ENCODE measurements at regions not wholly inside any gene's neighbourhood (a gene's known extent, or its start where the extent isn't known, plus 50 kb on each side); places are given as distances from the start of the nearest gene placed in this dataset.

- H2AK5ac ChIP-seq (ENCODE audit: low read depth, low read length) = no peak overlapping the region
- H2BK15ac ChIP-seq (ENCODE audit: low read length) = no peak overlapping the region
- no peak overlapping the region for H4K8ac ChIP-seq (ENCODE audit: low read depth, low read length)
- WGBS, 2 donors (ENCODE audit: extremely low coverage in 2 of 2, insufficient read length in 2 of 2, insufficient replicate concordance in 1 of 2) = no CpG with 5 or more reads among the region's 4 CpGs
- H3K9ac ChIP-seq (ENCODE audit: low read depth, low read length, poor library complexity) = no peak overlapping the region
- H3K4me3 ChIP-seq (ENCODE audit: low read length in 2 of 2) = no peak overlapping the region
- no peaks in the 10 kb centered on the region for H3K27me3 ChIP-seq (ENCODE audit: control insufficient read depth in 3 of 3, insufficient read depth in 3 of 3, low read depth in 1 of 3, low read length in 3 of 3)
- no peak for DNase-seq (ENCODE audit: low spot score)
- no peak overlapping the region for H3K4me2 ChIP-seq (ENCODE audit: insufficient read depth, low read length, poor library complexity, severe bottlenecking)
- no peak overlapping the region for H4K91ac ChIP-seq (ENCODE audit: low read depth, low read length, poor library complexity)
- no peak overlapping the region for H3K14ac ChIP-seq (ENCODE audit: low read length)
- no peak overlapping the region for H2BK5ac ChIP-seq (ENCODE audit: low read length)
- peaks cover 0 to 10% of the 10 kb centered on the region in 2 donors for H3K4me1 ChIP-seq (ENCODE audit: control insufficient read depth in 2 of 2, insufficient read depth in 1 of 2, low read depth in 1 of 2, low read length in 2 of 2)
- no peak overlapping the region for H2AFZ ChIP-seq (ENCODE audit: low read length)
- no peaks in the 10 kb centered on the region for H3K36me3 ChIP-seq (replicated peaks in 1 of 2; ENCODE audit: control insufficient read depth in 2 of 2, insufficient read depth in 2 of 2, low read length in 2 of 2)
- no peak overlapping the region for H3K18ac ChIP-seq (ENCODE audit: low read length)
- H2BK12ac ChIP-seq (ENCODE audit: low read length) = no peak overlapping the region
- no peaks in the 10 kb centered on the region for H3K79me1 ChIP-seq (ENCODE audit: low read depth, low read length)
- H3K27ac ChIP-seq (replicated peaks; ENCODE audit: low read length) = no peak overlapping the region
- H2BK120ac ChIP-seq (ENCODE audit: low read depth, low read length) = no peak overlapping the region
- H3K4ac ChIP-seq (ENCODE audit: low read length) = no peak overlapping the region
- H3K23ac ChIP-seq (ENCODE audit: low read depth, low read length, poor library complexity) = no peak overlapping the region
- H3K9me3 ChIP-seq (replicated peaks in 1 of 2; ENCODE audit: control insufficient read depth in 2 of 2, insufficient read depth in 1 of 2, low read depth in 1 of 2, low read length in 2 of 2) = peaks cover 0 to 2% of the 10 kb centered on the region in 2 donors
Observed at GRCh38 chr21:16420031-16420724, 690.4 kb downstream of the USP25 start.

GRCh38 chr21:16421007-16421406 is 691.2 kb downstream of the USP25 start:
- Histone ChIP-seq H3K14ac (ENCODE audit: low read length) (no peak overlapping the region), H4K91ac (ENCODE audit: low read depth, low read length, poor library complexity) (no peak overlapping the region), H3K9ac (ENCODE audit: low read depth, low read length, poor library complexity) (no peak overlapping the region), H3K36me3 (replicated peaks in 1 of 2; ENCODE audit: control insufficient read depth in 2 of 2, insufficient read depth in 2 of 2, low read length in 2 of 2) (no peaks in the 10 kb centered on the region), H3K23ac (ENCODE audit: low read depth, low read length, poor library complexity) (no peak overlapping the region), H3K9me3 (replicated peaks in 1 of 2; ENCODE audit: control insufficient read depth in 2 of 2, insufficient read depth in 1 of 2, low read depth in 1 of 2, low read length in 2 of 2) (peaks cover 0 to 2% of the 10 kb centered on the region in 2 donors), H2AFZ (ENCODE audit: low read length) (no peak overlapping the region), H3K4me3 (ENCODE audit: low read length in 2 of 2) (no peak overlapping the region), H3K27ac (replicated peaks; ENCODE audit: low read length) (no peak overlapping the region), H2BK5ac (ENCODE audit: low read length) (no peak overlapping the region), H3K4me2 (ENCODE audit: insufficient read depth, low read length, poor library complexity, severe bottlenecking) (no peak overlapping the region), H3K4ac (ENCODE audit: low read length) (no peak overlapping the region), H4K8ac (ENCODE audit: low read depth, low read length) (no peak overlapping the region), H3K4me1 (ENCODE audit: control insufficient read depth in 2 of 2, insufficient read depth in 1 of 2, low read depth in 1 of 2, low read length in 2 of 2) (peaks cover 0 to 10% of the 10 kb centered on the region in 2 donors), H2BK15ac (ENCODE audit: low read length) (no peak overlapping the region), H2BK120ac (ENCODE audit: low read depth, low read length) (no peak overlapping the region), H3K79me1 (ENCODE audit: low read depth, low read length) (no peaks in the 10 kb centered on the region), H3K18ac (ENCODE audit: low read length) (no peak overlapping the region), H2BK12ac (ENCODE audit: low read length) (no peak overlapping the region), H2AK5ac (ENCODE audit: low read depth, low read length) (no peak overlapping the region), H3K27me3 (ENCODE audit: control insufficient read depth in 3 of 3, insufficient read depth in 3 of 3, low read depth in 1 of 3, low read length in 3 of 3) (no peaks in the 10 kb centered on the region)
- WGBS, 2 donors (ENCODE audit: extremely low coverage in 2 of 2, insufficient read length in 2 of 2, insufficient replicate concordance in 1 of 2) = no CpG with 5 or more reads among the region's 2 CpGs
- no peak for DNase-seq (ENCODE audit: low spot score)

- Histone ChIP-seq H4K91ac (ENCODE audit: low read depth, low read length, poor library complexity) (no peak overlapping the region), H3K4me1 (ENCODE audit: control insufficient read depth in 2 of 2, insufficient read depth in 1 of 2, low read depth in 1 of 2, low read length in 2 of 2) (peaks cover 0 to 10% of the 10 kb centered on the region in 2 donors), H2BK120ac (ENCODE audit: low read depth, low read length) (no peak overlapping the region), H3K18ac (ENCODE audit: low read length) (no peak overlapping the region), H3K9ac (ENCODE audit: low read depth, low read length, poor library complexity) (no peak overlapping the region), H2BK15ac (ENCODE audit: low read length) (no peak overlapping the region), H2AFZ (ENCODE audit: low read length) (no peak overlapping the region), H3K4me2 (ENCODE audit: insufficient read depth, low read length, poor library complexity, severe bottlenecking) (no peak overlapping the region), H2AK5ac (ENCODE audit: low read depth, low read length) (no peak overlapping the region), H3K4me3 (ENCODE audit: low read length in 2 of 2) (no peak overlapping the region), H3K36me3 (replicated peaks in 1 of 2; ENCODE audit: control insufficient read depth in 2 of 2, insufficient read depth in 2 of 2, low read length in 2 of 2) (no peaks in the 10 kb centered on the region), H2BK12ac (ENCODE audit: low read length) (no peak overlapping the region), H3K9me3 (replicated peaks in 1 of 2; ENCODE audit: control insufficient read depth in 2 of 2, insufficient read depth in 1 of 2, low read depth in 1 of 2, low read length in 2 of 2) (peaks cover 0 to 2% of the 10 kb centered on the region in 2 donors), H3K27ac (replicated peaks; ENCODE audit: low read length) (no peak overlapping the region), H3K79me1 (ENCODE audit: low read depth, low read length) (no peaks in the 10 kb centered on the region), H3K4ac (ENCODE audit: low read length) (no peak overlapping the region), H2BK5ac (ENCODE audit: low read length) (no peak overlapping the region), H4K8ac (ENCODE audit: low read depth, low read length) (no peak overlapping the region), H3K23ac (ENCODE audit: low read depth, low read length, poor library complexity) (no peak overlapping the region), H3K27me3 (ENCODE audit: control insufficient read depth in 3 of 3, insufficient read depth in 3 of 3, low read depth in 1 of 3, low read length in 3 of 3) (no peaks in the 10 kb centered on the region), H3K14ac (ENCODE audit: low read length) (no peak overlapping the region)
- WGBS, 2 donors (ENCODE audit: extremely low coverage in 2 of 2, insufficient read length in 2 of 2, insufficient replicate concordance in 1 of 2) = no CpG with 5 or more reads among the region's 3 CpGs
- DNase-seq (ENCODE audit: low spot score) = no peak
Observed at GRCh38 chr21:16421965-16422364, 692.2 kb downstream of the USP25 start.

- H2BK120ac ChIP-seq (ENCODE audit: low read depth, low read length) = no peak overlapping the region
- H3K18ac ChIP-seq (ENCODE audit: low read length) = no peak overlapping the region
- H3K4me1 ChIP-seq (ENCODE audit: control insufficient read depth in 2 of 2, insufficient read depth in 1 of 2, low read depth in 1 of 2, low read length in 2 of 2) = peaks cover 0 to 10% of the 10 kb centered on the region in 2 donors
- no peak overlapping the region for H4K8ac ChIP-seq (ENCODE audit: low read depth, low read length)
- no peak overlapping the region for H2AFZ ChIP-seq (ENCODE audit: low read length)
- H2AK5ac ChIP-seq (ENCODE audit: low read depth, low read length) = no peak overlapping the region
- H3K4me3 ChIP-seq (ENCODE audit: low read length in 2 of 2) = no peak overlapping the region
- H3K14ac ChIP-seq (ENCODE audit: low read length) = no peak overlapping the region
- H3K27ac ChIP-seq (replicated peaks; ENCODE audit: low read length) = no peak overlapping the region
- H3K79me1 ChIP-seq (ENCODE audit: low read depth, low read length) = no peaks in the 10 kb centered on the region
- peaks cover 0 to 2% of the 10 kb centered on the region in 2 donors for H3K9me3 ChIP-seq (replicated peaks in 1 of 2; ENCODE audit: control insufficient read depth in 2 of 2, insufficient read depth in 1 of 2, low read depth in 1 of 2, low read length in 2 of 2)
- no peak overlapping the region for H3K9ac ChIP-seq (ENCODE audit: low read depth, low read length, poor library complexity)
- no peak overlapping the region for H4K91ac ChIP-seq (ENCODE audit: low read depth, low read length, poor library complexity)
- no peak overlapping the region for H3K4me2 ChIP-seq (ENCODE audit: insufficient read depth, low read length, poor library complexity, severe bottlenecking)
- WGBS, 2 donors (ENCODE audit: extremely low coverage in 2 of 2, insufficient read length in 2 of 2, insufficient replicate concordance in 1 of 2) = no CpG with 5 or more reads among the region's 2 CpGs
- H3K4ac ChIP-seq (ENCODE audit: low read length) = no peak overlapping the region
- no peak for DNase-seq (ENCODE audit: low spot score)
- no peak overlapping the region for H2BK5ac ChIP-seq (ENCODE audit: low read length)
- no peak overlapping the region for H2BK12ac ChIP-seq (ENCODE audit: low read length)
- no peak overlapping the region for H3K23ac ChIP-seq (ENCODE audit: low read depth, low read length, poor library complexity)
- no peaks in the 10 kb centered on the region for H3K27me3 ChIP-seq (ENCODE audit: control insufficient read depth in 3 of 3, insufficient read depth in 3 of 3, low read depth in 1 of 3, low read length in 3 of 3)
- H3K36me3 ChIP-seq (replicated peaks in 1 of 2; ENCODE audit: control insufficient read depth in 2 of 2, insufficient read depth in 2 of 2, low read length in 2 of 2) = no peaks in the 10 kb centered on the region
- no peak overlapping the region for H2BK15ac ChIP-seq (ENCODE audit: low read length)
Observed at GRCh38 chr21:16422702-16423101, 692.9 kb downstream of the USP25 start.

All from neuronal stem cell (in vitro differentiated cells).